ENCODE measurements at regions not wholly inside any gene's neighbourhood (a gene's known extent, or its start where the extent isn't known, plus 50 kb on each side); places are given as distances from the start of the nearest gene placed in this dataset.

- TF ChIP-seq CTCF (conservative IDR thresholded peaks at IDR 0.05; ENCODE audit: low read length), result no peak
- no peak for TF ChIP-seq EZH2phosphoT487 (IDR thresholded peaks at IDR 0.05; ENCODE audit: borderline replicate concordance)
Measured at GRCh38 chr13:34361560-34361959, 543.6 kb downstream of the RFC3 start.
